Omental fat pad (tissue), 3 donors: ENCODE measurements at regions not wholly inside any gene's neighbourhood (a gene's known extent, or its start where the extent isn't known, plus 50 kb on each side); places are given as distances from the start of the nearest gene placed in this dataset.

Experiments used
- ATAC-seq: fragments of 150-250 bp; one replicate; pipeline ENCODE4 v1.9.1; 2016; ENCODE audit warnings: mild to moderate bottlenecking, moderate library complexity; ENCODE audit not compliant: low FRiP score
- DNase-seq: peaks from one replicate; pipeline ENCODE4 v3.0.0-alpha.2; 2019; ENCODE audit warnings: low spot score
- TF ChIP-seq, protein P1 (sequence below), 3 donors: fragments of 450-650 bp; IDR thresholded peaks; one replicate each; pipeline ENCODE4 v1.5.1; 2016 to 2017; ENCODE audit warnings: antibody characterized with exemption in 3 of 3, mild to moderate bottlenecking in 3 of 3, moderate library complexity in 2 of 3

DNA sequence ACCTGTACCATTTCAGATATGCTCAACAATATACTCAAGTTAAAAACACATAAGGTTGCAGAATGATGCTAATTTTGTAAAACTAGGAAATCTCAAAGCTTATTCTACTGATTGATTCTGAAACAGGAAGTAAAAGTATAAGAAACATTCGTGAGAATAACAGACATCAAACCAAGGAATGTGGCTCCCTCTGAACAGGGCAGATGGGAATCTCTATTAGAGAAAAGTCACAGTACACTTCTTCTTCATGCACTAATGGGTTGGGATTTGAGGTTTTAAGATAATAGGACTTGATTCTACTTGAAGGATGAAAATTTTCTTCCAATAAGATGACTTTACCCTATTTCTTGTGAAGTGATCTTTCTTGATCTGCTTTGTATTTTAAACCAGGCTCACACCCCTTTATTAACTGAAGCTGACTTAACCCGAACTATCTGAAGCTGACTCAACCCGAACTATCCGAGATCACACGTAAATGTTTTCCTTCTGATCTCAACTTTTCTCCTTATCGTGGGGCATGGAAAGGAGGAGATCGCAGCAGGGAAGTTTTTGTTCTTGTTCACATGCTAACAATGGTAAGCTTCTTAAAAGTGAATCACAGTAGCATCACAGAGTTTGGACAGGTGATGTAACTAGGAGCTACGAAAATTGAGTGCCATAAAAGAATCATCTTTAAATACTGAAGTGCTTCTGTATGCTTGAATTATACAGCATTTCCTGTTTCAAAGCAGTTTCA, 363.1 kb upstream of the ZFP42 start:
- ATAC-seq (no peak), DNase-seq (no peak)
- TF ChIP-seq, protein P1, sequence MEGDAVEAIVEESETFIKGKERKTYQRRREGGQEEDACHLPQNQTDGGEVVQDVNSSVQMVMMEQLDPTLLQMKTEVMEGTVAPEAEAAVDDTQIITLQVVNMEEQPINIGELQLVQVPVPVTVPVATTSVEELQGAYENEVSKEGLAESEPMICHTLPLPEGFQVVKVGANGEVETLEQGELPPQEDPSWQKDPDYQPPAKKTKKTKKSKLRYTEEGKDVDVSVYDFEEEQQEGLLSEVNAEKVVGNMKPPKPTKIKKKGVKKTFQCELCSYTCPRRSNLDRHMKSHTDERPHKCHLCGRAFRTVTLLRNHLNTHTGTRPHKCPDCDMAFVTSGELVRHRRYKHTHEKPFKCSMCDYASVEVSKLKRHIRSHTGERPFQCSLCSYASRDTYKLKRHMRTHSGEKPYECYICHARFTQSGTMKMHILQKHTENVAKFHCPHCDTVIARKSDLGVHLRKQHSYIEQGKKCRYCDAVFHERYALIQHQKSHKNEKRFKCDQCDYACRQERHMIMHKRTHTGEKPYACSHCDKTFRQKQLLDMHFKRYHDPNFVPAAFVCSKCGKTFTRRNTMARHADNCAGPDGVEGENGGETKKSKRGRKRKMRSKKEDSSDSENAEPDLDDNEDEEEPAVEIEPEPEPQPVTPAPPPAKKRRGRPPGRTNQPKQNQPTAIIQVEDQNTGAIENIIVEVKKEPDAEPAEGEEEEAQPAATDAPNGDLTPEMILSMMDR (IDR thresholded peaks at IDR 0.05): no peak

- DNase-seq: no peak
- ATAC-seq: no peak
- TF ChIP-seq, protein P1 (IDR thresholded peaks at IDR 0.05): no peak
These were observed 362.3 kb upstream of the ZFP42 start for GRCh38 chr4:187633245-187633644.

- TF ChIP-seq, protein P1 (IDR thresholded peaks at IDR 0.05): no peak
- ATAC-seq (no peak), DNase-seq (no peak)
These were observed 338.6 kb upstream of the ZFP42 start for GRCh38 chr4:187656959-187657358.

GRCh38 chr4:187663076-187663475, 332.5 kb upstream of the ZFP42 start:
- no peak for DNase-seq
- no peak for ATAC-seq
- TF ChIP-seq, protein P1 (IDR thresholded peaks at IDR 0.05): no peak

- ATAC-seq (no peak), DNase-seq (no peak)
- TF ChIP-seq, protein P1 (IDR thresholded peaks at IDR 0.05): no peak
These were observed 331.6 kb upstream of the ZFP42 start for GRCh38 chr4:187664011-187664410.

- ATAC-seq (no peak), DNase-seq (no peak)
- TF ChIP-seq, protein P1 (IDR thresholded peaks at IDR 0.05): no peak
These were observed 330.5 kb upstream of the ZFP42 start for GRCh38 chr4:187665086-187665485.

DNA sequence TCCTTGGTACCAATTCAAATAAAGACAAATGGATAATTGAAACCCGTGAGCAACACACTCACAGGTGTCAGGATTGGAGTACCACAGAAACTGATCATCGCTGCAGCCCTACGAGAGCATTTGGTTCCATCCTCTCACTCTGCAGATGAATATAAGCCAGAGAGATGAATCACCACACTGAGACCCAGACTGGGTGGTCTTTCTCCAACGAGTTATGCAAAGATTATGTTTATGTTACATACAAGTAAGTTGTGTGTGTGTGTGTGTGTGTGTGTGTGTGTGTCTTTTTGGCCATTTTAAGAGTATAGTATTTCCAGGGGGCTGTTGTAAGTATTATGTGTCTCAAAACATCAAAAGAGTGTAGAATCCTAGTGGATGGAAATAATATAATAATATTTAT, 329.5 kb upstream of the ZFP42 start:
- no peak for DNase-seq
- ATAC-seq: no peak
- TF ChIP-seq, protein P1 (IDR thresholded peaks at IDR 0.05): no peak
